ENCODE measurements at regions not wholly inside any gene's neighbourhood (a gene's known extent, or its start where the extent isn't known, plus 50 kb on each side); places are given as distances from the start of the nearest gene placed in this dataset.

- H3K27ac ChIP-seq (ENCODE audit: low read depth) = no peak overlapping the region
- H4K20me1 ChIP-seq (replicated peaks; ENCODE audit: insufficient read depth) = no peaks in the 10 kb centered on the region
- no peaks in the 10 kb centered on the region for H3K27me3 ChIP-seq (ENCODE audit: insufficient read depth)
- TF ChIP-seq, protein P1, sequence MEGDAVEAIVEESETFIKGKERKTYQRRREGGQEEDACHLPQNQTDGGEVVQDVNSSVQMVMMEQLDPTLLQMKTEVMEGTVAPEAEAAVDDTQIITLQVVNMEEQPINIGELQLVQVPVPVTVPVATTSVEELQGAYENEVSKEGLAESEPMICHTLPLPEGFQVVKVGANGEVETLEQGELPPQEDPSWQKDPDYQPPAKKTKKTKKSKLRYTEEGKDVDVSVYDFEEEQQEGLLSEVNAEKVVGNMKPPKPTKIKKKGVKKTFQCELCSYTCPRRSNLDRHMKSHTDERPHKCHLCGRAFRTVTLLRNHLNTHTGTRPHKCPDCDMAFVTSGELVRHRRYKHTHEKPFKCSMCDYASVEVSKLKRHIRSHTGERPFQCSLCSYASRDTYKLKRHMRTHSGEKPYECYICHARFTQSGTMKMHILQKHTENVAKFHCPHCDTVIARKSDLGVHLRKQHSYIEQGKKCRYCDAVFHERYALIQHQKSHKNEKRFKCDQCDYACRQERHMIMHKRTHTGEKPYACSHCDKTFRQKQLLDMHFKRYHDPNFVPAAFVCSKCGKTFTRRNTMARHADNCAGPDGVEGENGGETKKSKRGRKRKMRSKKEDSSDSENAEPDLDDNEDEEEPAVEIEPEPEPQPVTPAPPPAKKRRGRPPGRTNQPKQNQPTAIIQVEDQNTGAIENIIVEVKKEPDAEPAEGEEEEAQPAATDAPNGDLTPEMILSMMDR (conservative IDR thresholded peaks at IDR 0.05; ENCODE audit: low read depth in 2 of 2) = no peak
- no peak for TF ChIP-seq POLR2AphosphoS5 (IDR thresholded peaks at IDR 0.05; ENCODE audit: low read depth)
- TF ChIP-seq NANOG (IDR thresholded peaks at IDR 0.05; ENCODE audit: borderline replicate concordance) = no peak
- TF ChIP-seq ZNF462 (CRISPR knock-in tag; IDR thresholded peaks at IDR 0.05) = no peak
- TF ChIP-seq EZH2phosphoT487 (IDR thresholded peaks at IDR 0.05; ENCODE audit: unreplicated experiment) = no peak
- TF ChIP-seq, protein P2, sequence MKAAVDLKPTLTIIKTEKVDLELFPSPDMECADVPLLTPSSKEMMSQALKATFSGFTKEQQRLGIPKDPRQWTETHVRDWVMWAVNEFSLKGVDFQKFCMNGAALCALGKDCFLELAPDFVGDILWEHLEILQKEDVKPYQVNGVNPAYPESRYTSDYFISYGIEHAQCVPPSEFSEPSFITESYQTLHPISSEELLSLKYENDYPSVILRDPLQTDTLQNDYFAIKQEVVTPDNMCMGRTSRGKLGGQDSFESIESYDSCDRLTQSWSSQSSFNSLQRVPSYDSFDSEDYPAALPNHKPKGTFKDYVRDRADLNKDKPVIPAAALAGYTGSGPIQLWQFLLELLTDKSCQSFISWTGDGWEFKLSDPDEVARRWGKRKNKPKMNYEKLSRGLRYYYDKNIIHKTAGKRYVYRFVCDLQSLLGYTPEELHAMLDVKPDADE (IDR thresholded peaks at IDR 0.05) = no peak
- no peak for TF ChIP-seq CREB1 (CRISPR knock-in tag; IDR thresholded peaks at IDR 0.05; ENCODE audit: low read depth)
- TF ChIP-seq ZNF114 (CRISPR knock-in tag; IDR thresholded peaks at IDR 0.05) = no peak
- no peak for TF ChIP-seq ZNF331 (CRISPR knock-in tag; IDR thresholded peaks at IDR 0.05; ENCODE audit: low read depth)
- TF ChIP-seq EZH2 (IDR thresholded peaks at IDR 0.05; ENCODE audit: low read depth, unreplicated experiment) = no peak
- no peak for TF ChIP-seq JUNB (IDR thresholded peaks at IDR 0.05; ENCODE audit: unreplicated experiment)
- TF ChIP-seq, protein P3, sequence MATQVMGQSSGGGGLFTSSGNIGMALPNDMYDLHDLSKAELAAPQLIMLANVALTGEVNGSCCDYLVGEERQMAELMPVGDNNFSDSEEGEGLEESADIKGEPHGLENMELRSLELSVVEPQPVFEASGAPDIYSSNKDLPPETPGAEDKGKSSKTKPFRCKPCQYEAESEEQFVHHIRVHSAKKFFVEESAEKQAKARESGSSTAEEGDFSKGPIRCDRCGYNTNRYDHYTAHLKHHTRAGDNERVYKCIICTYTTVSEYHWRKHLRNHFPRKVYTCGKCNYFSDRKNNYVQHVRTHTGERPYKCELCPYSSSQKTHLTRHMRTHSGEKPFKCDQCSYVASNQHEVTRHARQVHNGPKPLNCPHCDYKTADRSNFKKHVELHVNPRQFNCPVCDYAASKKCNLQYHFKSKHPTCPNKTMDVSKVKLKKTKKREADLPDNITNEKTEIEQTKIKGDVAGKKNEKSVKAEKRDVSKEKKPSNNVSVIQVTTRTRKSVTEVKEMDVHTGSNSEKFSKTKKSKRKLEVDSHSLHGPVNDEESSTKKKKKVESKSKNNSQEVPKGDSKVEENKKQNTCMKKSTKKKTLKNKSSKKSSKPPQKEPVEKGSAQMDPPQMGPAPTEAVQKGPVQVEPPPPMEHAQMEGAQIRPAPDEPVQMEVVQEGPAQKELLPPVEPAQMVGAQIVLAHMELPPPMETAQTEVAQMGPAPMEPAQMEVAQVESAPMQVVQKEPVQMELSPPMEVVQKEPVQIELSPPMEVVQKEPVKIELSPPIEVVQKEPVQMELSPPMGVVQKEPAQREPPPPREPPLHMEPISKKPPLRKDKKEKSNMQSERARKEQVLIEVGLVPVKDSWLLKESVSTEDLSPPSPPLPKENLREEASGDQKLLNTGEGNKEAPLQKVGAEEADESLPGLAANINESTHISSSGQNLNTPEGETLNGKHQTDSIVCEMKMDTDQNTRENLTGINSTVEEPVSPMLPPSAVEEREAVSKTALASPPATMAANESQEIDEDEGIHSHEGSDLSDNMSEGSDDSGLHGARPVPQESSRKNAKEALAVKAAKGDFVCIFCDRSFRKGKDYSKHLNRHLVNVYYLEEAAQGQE (IDR thresholded peaks at IDR 0.05; ENCODE audit: unreplicated experiment) = no peak
- no peak for TF ChIP-seq STAT1 (IDR thresholded peaks at IDR 0.05; ENCODE audit: unreplicated experiment)
- no peaks in the 10 kb centered on the region for H3F3A ChIP-seq (replicated peaks; ENCODE audit: low read depth)
- no peaks in the 10 kb centered on the region for H3K79me2 ChIP-seq (replicated peaks; ENCODE audit: insufficient read depth)
- Mint-ChIP-seq H3K4me3 (no peak overlapping the region), H3K27ac (no peak overlapping the region; the same call in 1 of the 2 replicates), H3K4me1 (peaks cover 26% of the 10 kb centered on the region), H3K36me3 (ENCODE audit: low read depth) (no peaks in the 10 kb centered on the region), H3K9me3 (no peaks in the 10 kb centered on the region), H3K27me3 (ENCODE audit: insufficient read depth, low read depth, poor library complexity) (peaks cover 2% of the 10 kb centered on the region)
- no peak overlapping the region for H2AFZ ChIP-seq
- no peak for DNase-seq (ENCODE audit: low spot score)
- 0 out of 2 replicates have a peak overlapping the region, but pooled peaks have one; percentile 46 for H3K4me2 ChIP-seq
- ATAC-seq = peak; percentile 56
- no peak overlapping the region for H3K4me3 ChIP-seq
- no peaks in the 10 kb centered on the region for H3K9me2 ChIP-seq (ENCODE audit: insufficient read depth)
- H3K4me1 ChIP-seq (ENCODE audit: insufficient read depth) = peaks cover 20% of the 10 kb centered on the region
- no peaks in the 10 kb centered on the region for H3K36me3 ChIP-seq (ENCODE audit: insufficient read depth)
Measured at GRCh38 chr16:6375465-6376075, 957.1 kb upstream of the RBFOX1 start.
